Activated T-cell treated with anti-CD3 and anti-CD28 coated beads, Interleukin-2, amount 50 U/mL, for 72 hours (primary cell): ENCODE measurements at regions not wholly inside any gene's neighbourhood (a gene's known extent, or its start where the extent isn't known, plus 50 kb on each side); places are given as distances from the start of the nearest gene placed in this dataset.

Experiments
- ATAC-seq, 2 donors: fragments of 150-1000 bp; cut with Tn5 transposase; replicated peaks in 1 of 2; 2 replicates each; pipeline ENCODE4 v1.10.0; 2021; ENCODE audit warnings: moderate library complexity in 2 of 2, mild to moderate bottlenecking in 1 of 2
- DNase-seq, 2 donors: peaks; one replicate each; pipeline ENCODE4 v3.0.0; 2021 to 2022; ENCODE audit warnings: mixed read lengths in 1 of 2
- H3K27ac Mint-ChIP-seq: one replicate; pipeline ENCODE4 v1.8.0; 2022; ENCODE audit warnings: mild to moderate bottlenecking, moderate library complexity, mixed read lengths
- H3K27me3 Mint-ChIP-seq: one replicate; pipeline ENCODE4 v1.8.0; 2022; ENCODE audit warnings: low read depth, mixed read lengths
- H3K36me3 Mint-ChIP-seq, 2 donors: one replicate each; pipeline ENCODE4 v1.8.0; 2022; ENCODE audit warnings: mixed read lengths in 2 of 2, mild to moderate bottlenecking in 1 of 2; ENCODE audit not compliant: insufficient read depth in 2 of 2
- H3K4me1 Mint-ChIP-seq: one replicate; pipeline ENCODE4 v1.8.0; 2022; ENCODE audit warnings: low read depth, mixed read lengths
- H3K4me3 Mint-ChIP-seq, 2 donors: one replicate each; pipeline ENCODE4 v1.8.0; 2022; ENCODE audit warnings: mild to moderate bottlenecking in 2 of 2, mixed read lengths in 2 of 2, moderate library complexity in 2 of 2
- H3K9me3 Mint-ChIP-seq, 2 donors: one replicate each; pipeline ENCODE4 v1.8.0; 2022; ENCODE audit warnings: mixed read lengths in 2 of 2

- Mint-ChIP-seq H3K27ac (no peak overlapping the region), H3K36me3 (no peaks in the 10 kb centered on the region), H3K4me3 (no peak overlapping the region), H3K4me1 (no peaks in the 10 kb centered on the region), H3K9me3 (peaks cover 2 to 4% of the 10 kb centered on the region in 2 donors), H3K27me3 (no peaks in the 10 kb centered on the region)
- DNase-seq = no peak
- no peak for ATAC-seq
Measured at GRCh38 chr9:28922891-28923290, 1349.6 kb upstream of the C9orf72 start.

DNA sequence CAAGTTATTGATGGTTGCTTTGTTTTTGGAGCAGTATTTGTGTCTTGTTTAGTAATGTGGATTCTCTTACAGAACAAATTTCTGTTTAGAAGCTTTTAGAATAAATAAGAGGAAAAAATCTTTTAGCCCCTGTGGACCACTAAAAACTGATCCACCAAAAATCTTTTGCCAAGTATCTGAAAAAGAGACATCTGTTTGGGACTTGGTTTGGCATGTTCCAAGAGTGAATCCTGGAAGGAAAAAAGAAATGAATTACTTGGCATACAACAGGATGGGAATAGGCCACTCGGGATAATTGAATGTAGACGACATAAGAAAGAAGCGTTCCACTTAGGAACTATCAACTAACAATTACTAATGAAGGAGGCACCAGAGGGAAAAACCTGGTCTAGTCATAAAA is 1350.1 kb upstream of the C9orf72 start:
- no peak overlapping the region for H3K4me3 Mint-ChIP-seq
- H3K27me3 Mint-ChIP-seq = no peaks in the 10 kb centered on the region
- no peak overlapping the region for H3K27ac Mint-ChIP-seq
- DNase-seq (no peak), ATAC-seq (no peak)
- no peaks in the 10 kb centered on the region for H3K36me3 Mint-ChIP-seq
- H3K9me3 Mint-ChIP-seq = peaks cover 2 to 4% of the 10 kb centered on the region in 2 donors
- no peaks in the 10 kb centered on the region for H3K4me1 Mint-ChIP-seq

- no peaks in the 10 kb centered on the region for H3K4me1 Mint-ChIP-seq
- H3K9me3 Mint-ChIP-seq = peaks cover 0 to 6% of the 10 kb centered on the region in 2 donors
- no peak for DNase-seq
- H3K36me3 Mint-ChIP-seq = no peaks in the 10 kb centered on the region
- H3K4me3 Mint-ChIP-seq = no peak overlapping the region
- ATAC-seq = no peak
- H3K27me3 Mint-ChIP-seq = no peaks in the 10 kb centered on the region
- H3K27ac Mint-ChIP-seq = no peak overlapping the region
Measured at GRCh38 chr9:28925157-28925556, 1351.9 kb upstream of the C9orf72 start.

- no peak for DNase-seq
- Mint-ChIP-seq H3K4me3 (no peak overlapping the region), H3K9me3 (peaks cover 1 to 6% of the 10 kb centered on the region in 2 donors), H3K27me3 (no peaks in the 10 kb centered on the region), H3K36me3 (no peaks in the 10 kb centered on the region), H3K4me1 (no peaks in the 10 kb centered on the region), H3K27ac (no peak overlapping the region)
- ATAC-seq = no peak
Measured at GRCh38 chr9:28926306-28926705, 1353.0 kb upstream of the C9orf72 start.

- Mint-ChIP-seq H3K36me3 (no peaks in the 10 kb centered on the region), H3K9me3 (peaks cover 1 to 8% of the 10 kb centered on the region in 2 donors), H3K27me3 (no peaks in the 10 kb centered on the region), H3K4me3 (no peak overlapping the region), H3K27ac (no peak overlapping the region), H3K4me1 (no peaks in the 10 kb centered on the region)
- no peak for ATAC-seq
- no peak for DNase-seq
Measured at GRCh38 chr9:28927691-28928090, 1354.4 kb upstream of the C9orf72 start.

DNA sequence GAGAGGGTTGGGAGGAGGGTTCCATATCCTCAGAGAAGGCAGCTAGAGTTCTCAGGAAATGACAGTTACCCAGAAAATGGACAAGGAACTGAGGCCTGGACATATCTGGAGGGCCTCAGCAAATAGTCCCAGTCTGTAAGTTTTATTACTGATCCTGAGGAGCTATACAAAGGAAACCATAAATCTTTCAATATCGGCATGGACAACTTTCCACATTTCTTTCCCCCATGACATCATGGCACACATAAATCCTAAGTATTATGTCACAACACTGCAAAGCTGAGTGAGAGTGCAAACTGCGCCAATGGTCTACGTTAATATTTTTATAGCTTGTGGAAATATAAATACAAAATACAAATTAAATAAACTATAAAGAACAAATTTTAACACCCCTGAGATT is 1356.2 kb upstream of the C9orf72 start:
- Mint-ChIP-seq H3K27me3 (no peaks in the 10 kb centered on the region), H3K4me1 (no peaks in the 10 kb centered on the region), H3K9me3 (peaks cover 3 to 10% of the 10 kb centered on the region in 2 donors), H3K27ac (no peak overlapping the region), H3K36me3 (no peaks in the 10 kb centered on the region), H3K4me3 (no peak overlapping the region)
- ATAC-seq = no peak
- DNase-seq = no peak

- Mint-ChIP-seq H3K27me3 (no peaks in the 10 kb centered on the region), H3K27ac (no peak overlapping the region), H3K9me3 (peaks cover 3 to 10% of the 10 kb centered on the region in 2 donors), H3K4me3 (no peak overlapping the region), H3K4me1 (no peaks in the 10 kb centered on the region), H3K36me3 (no peaks in the 10 kb centered on the region)
- no peak for ATAC-seq
- no peak for DNase-seq
Measured at GRCh38 chr9:28930766-28931165, 1357.5 kb upstream of the C9orf72 start.

- no peaks in the 10 kb centered on the region for H3K27me3 Mint-ChIP-seq
- no peak overlapping the region for H3K27ac Mint-ChIP-seq
- H3K9me3 Mint-ChIP-seq = peaks cover 3 to 12% of the 10 kb centered on the region in 2 donors
- ATAC-seq (no peak), DNase-seq (no peak)
- H3K4me1 Mint-ChIP-seq = no peaks in the 10 kb centered on the region
- no peaks in the 10 kb centered on the region for H3K36me3 Mint-ChIP-seq
- H3K4me3 Mint-ChIP-seq = no peak overlapping the region
Measured at GRCh38 chr9:28934111-28934510, 1360.8 kb upstream of the C9orf72 start.

- DNase-seq (no peak), ATAC-seq (no peak)
- Mint-ChIP-seq H3K4me3 (no peak overlapping the region), H3K27me3 (no peaks in the 10 kb centered on the region), H3K27ac (no peak overlapping the region), H3K4me1 (no peaks in the 10 kb centered on the region), H3K36me3 (no peaks in the 10 kb centered on the region), H3K9me3 (peaks cover 0 to 7% of the 10 kb centered on the region in 2 donors)
Measured at GRCh38 chr9:28938981-28939380, 1365.7 kb upstream of the C9orf72 start.

GRCh38 chr9:28941856-28942255 is 1368.6 kb upstream of the C9orf72 start:
- H3K27me3 Mint-ChIP-seq = no peaks in the 10 kb centered on the region
- H3K27ac Mint-ChIP-seq = no peak overlapping the region
- no peak overlapping the region for H3K4me3 Mint-ChIP-seq
- DNase-seq (no peak), ATAC-seq (no peak)
- no peaks in the 10 kb centered on the region for H3K4me1 Mint-ChIP-seq
- H3K9me3 Mint-ChIP-seq = peaks cover 0 to 7% of the 10 kb centered on the region in 2 donors
- no peaks in the 10 kb centered on the region for H3K36me3 Mint-ChIP-seq

DNA sequence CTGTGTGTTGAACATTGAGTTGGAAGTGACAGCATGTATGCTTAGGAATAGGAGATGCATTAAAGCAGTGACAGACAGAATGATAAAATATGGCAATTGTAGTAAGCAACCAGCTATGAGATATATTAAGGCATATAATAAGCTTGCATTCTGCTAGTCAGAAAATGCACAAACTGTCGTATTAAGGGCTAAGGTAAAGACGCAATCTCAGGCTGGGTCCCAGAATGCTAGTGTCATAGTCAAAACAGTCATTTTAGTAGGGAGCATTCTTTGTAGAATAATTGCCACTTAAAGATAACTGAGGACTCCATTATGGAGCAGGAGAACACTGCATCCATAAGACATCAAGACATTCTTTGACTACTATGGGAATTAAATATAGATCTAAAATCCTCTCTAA is 1369.7 kb upstream of the C9orf72 start:
- Mint-ChIP-seq H3K36me3 (no peaks in the 10 kb centered on the region), H3K27ac (no peak overlapping the region), H3K4me1 (no peaks in the 10 kb centered on the region), H3K27me3 (no peaks in the 10 kb centered on the region), H3K4me3 (no peak overlapping the region), H3K9me3 (peaks cover 0 to 6% of the 10 kb centered on the region in 2 donors)
- ATAC-seq = no peak
- no peak for DNase-seq

- peaks cover 0 to 12% of the 10 kb centered on the region in 2 donors for H3K9me3 Mint-ChIP-seq
- no peaks in the 10 kb centered on the region for H3K27me3 Mint-ChIP-seq
- DNase-seq (no peak), ATAC-seq (no peak)
- no peaks in the 10 kb centered on the region for H3K4me1 Mint-ChIP-seq
- no peak overlapping the region for H3K27ac Mint-ChIP-seq
- no peak overlapping the region for H3K4me3 Mint-ChIP-seq
- H3K36me3 Mint-ChIP-seq = no peaks in the 10 kb centered on the region
Measured at GRCh38 chr9:28946648-28947047, 1373.4 kb upstream of the C9orf72 start.

DNA sequence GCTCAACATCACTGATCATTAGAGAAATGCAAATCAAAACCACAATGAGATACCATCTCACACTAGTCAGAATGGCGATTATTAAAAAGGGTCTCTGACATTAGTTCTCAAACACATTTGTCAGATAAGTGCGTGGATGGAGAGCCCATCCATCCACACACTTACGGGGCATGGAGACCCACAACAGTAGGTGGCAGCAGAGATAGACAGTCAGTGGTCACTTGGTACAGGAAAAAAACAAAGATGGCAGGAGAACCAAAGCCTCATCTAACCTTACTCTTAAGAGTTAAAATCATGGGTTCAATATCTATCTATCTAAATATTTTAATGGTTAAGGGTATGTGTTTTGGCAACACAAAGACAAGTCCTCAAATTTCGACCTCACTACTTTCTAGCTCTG is 1378.7 kb upstream of the C9orf72 start:
- Mint-ChIP-seq H3K27me3 (no peaks in the 10 kb centered on the region), H3K4me1 (no peaks in the 10 kb centered on the region), H3K9me3 (peaks cover 2 to 18% of the 10 kb centered on the region in 2 donors), H3K36me3 (no peaks in the 10 kb centered on the region), H3K27ac (no peak overlapping the region), H3K4me3 (no peak overlapping the region)
- ATAC-seq = no peak
- no peak for DNase-seq

GRCh38 chr9:28956116-28956880 is 1383.0 kb upstream of the C9orf72 start:
- Mint-ChIP-seq H3K36me3 (no peaks in the 10 kb centered on the region), H3K4me3 (no peak overlapping the region), H3K27ac (no peak overlapping the region), H3K27me3 (no peaks in the 10 kb centered on the region), H3K4me1 (no peaks in the 10 kb centered on the region), H3K9me3 (peaks cover 2 to 8% of the 10 kb centered on the region in 2 donors)
- DNase-seq (no peak), ATAC-seq (no peak)
